Muscle of leg (tissue), 3 donors: ENCODE measurements at regions not wholly inside any gene's neighbourhood (a gene's known extent, or its start where the extent isn't known, plus 50 kb on each side); places are given as distances from the start of the nearest gene placed in this dataset.

ENCODE experiments used
- DNase-seq: peaks from one replicate; pipeline ENCODE4 v3.0.0; 2013
- H3K27ac ChIP-seq: one replicate; pipeline ENCODE4 v1.5.1; 2013; ENCODE audit warnings: mild to moderate bottlenecking, low read length, control low read depth
- H3K27me3 ChIP-seq: one replicate; pipeline ENCODE4 v1.6.1; 2013; ENCODE audit warnings: low read length; ENCODE audit not compliant: control insufficient read depth, insufficient read depth
- H3K36me3 ChIP-seq: one replicate; pipeline ENCODE4 v1.6.1; 2013; ENCODE audit warnings: low read length; ENCODE audit not compliant: control insufficient read depth, insufficient read depth
- H3K4me1 ChIP-seq: one replicate; pipeline ENCODE4 v1.6.1; 2013; ENCODE audit warnings: low read length; ENCODE audit not compliant: control insufficient read depth, insufficient read depth
- H3K4me3 ChIP-seq: one replicate; pipeline ENCODE4 v1.5.1; 2013; ENCODE audit warnings: low read length, control low read depth
- H3K9me3 ChIP-seq: replicated peaks from 2 replicates; pipeline ENCODE4 v1.6.1; 2013; ENCODE audit warnings: low read depth, low read length; ENCODE audit not compliant: control insufficient read depth
- WGBS: methylation state at CpG from one replicate; pipeline ENCODE4 v1.1.5; 2013; ENCODE audit warnings: missing lambda C conversion rate; ENCODE audit not compliant: insufficient coverage; 5-methylcytosine and 5-hydroxymethylcytosine counted together

DNA sequence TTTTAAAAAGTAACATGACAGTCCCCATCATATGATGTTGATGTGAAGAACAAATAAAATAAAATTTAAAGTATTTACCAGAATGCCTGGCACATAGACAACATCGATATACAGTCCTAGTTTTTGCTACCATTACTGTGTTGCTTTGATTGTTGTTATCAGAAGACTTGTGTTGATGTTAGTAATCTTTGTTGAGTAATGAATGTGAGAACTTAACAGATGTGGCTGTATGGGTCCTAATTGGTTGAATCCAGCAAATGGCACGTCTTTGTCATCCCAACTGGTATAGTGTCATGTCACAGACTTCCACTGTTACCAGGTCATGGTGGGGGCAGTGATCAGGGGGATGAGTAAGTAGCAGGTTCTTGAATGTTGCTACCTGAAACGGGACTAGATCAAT lies 1151.4 kb upstream of the CDH8 start:
- WGBS: no CpG with 5 or more reads among the region's 3 CpGs
- H3K9me3 ChIP-seq: no peaks in the 10 kb centered on the region
- no peaks in the 10 kb centered on the region for H3K4me1 ChIP-seq
- DNase-seq: no peak
- no peaks in the 10 kb centered on the region for H3K27me3 ChIP-seq
- H3K36me3 ChIP-seq: no peaks in the 10 kb centered on the region
- H3K27ac ChIP-seq: no peak overlapping the region
- no peak overlapping the region for H3K4me3 ChIP-seq

DNA sequence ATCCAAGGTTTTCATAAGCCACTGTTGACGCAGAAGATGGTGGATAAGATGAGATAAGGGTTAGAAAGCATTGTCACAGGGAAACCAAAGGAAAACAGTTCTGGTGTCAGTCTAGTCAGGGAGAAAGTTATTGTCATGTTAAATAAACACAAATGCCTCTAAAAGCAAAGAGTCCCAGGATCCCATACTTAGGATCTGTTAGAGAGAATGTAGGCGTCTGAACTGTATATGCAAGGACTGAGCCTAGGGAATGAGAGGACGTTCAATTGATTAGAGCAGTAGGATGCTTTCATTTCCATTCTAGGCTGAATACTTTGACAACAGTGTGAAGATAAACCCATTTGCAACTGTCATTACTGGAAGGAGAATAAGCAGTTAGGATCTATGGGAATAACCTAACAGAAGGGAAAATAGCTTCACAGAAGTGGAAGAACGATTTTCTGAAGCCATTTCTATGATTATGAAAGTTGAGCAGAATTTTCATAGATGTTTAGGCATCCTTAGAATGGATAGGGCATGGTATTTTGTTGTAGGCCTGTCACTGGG lies 1149.1 kb upstream of the CDH8 start:
- DNase-seq: no peak
- Histone ChIP-seq H3K27ac (no peak overlapping the region), H3K4me3 (no peak overlapping the region), H3K27me3 (no peaks in the 10 kb centered on the region), H3K36me3 (no peaks in the 10 kb centered on the region), H3K9me3 (no peaks in the 10 kb centered on the region), H3K4me1 (no peaks in the 10 kb centered on the region)
- 62% methylated on average over 3 of the region's 4 CpGs for WGBS

DNA sequence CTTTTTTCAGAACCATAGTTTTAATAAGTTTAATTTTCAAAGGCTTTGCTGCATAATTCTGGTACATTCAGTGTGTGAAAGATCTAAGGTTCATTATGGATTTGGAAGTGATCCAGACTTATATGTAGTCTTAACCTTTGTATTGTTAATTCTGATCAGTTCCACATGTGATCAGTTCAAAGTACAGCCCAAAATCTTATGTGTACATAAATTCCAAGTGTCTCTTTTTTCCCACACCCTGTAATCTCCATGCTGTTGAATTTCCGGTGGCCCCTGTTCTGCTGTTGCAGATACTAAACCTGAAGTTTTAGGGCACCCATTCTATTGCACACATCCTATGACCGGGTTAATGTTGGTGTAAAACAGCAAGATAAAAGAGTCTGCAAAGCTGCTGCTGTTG lies 1147.5 kb upstream of the CDH8 start:
- Histone ChIP-seq H3K27ac (no peak overlapping the region), H3K27me3 (no peaks in the 10 kb centered on the region), H3K9me3 (no peaks in the 10 kb centered on the region), H3K4me3 (no peak overlapping the region), H3K4me1 (no peaks in the 10 kb centered on the region), H3K36me3 (no peaks in the 10 kb centered on the region)
- WGBS: no CpG with 5 or more reads among the region's 2 CpGs
- DNase-seq: no peak

DNA sequence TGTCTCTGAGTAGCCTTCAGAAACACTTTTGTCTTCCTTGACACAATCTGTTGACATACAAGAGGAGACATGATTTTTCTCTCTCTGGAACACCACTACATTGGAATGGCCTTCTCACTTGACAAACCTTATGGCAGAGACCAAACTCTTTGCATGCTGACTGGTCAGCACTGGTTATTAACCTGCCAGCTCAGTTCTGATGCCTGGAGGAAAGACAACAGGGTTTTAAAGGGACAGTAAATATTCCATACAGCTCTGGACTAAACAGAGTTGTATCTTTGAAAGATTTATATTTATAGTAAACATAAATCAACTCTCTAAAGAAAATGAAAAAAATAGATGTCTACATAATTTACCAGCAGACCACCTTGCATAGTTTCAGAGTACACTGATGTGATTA lies 1139.1 kb upstream of the CDH8 start:
- Histone ChIP-seq H3K36me3 (no peaks in the 10 kb centered on the region), H3K4me3 (no peak overlapping the region), H3K9me3 (no peaks in the 10 kb centered on the region), H3K27me3 (no peaks in the 10 kb centered on the region), H3K4me1 (no peaks in the 10 kb centered on the region), H3K27ac (no peak overlapping the region)
- no peak for DNase-seq

DNA sequence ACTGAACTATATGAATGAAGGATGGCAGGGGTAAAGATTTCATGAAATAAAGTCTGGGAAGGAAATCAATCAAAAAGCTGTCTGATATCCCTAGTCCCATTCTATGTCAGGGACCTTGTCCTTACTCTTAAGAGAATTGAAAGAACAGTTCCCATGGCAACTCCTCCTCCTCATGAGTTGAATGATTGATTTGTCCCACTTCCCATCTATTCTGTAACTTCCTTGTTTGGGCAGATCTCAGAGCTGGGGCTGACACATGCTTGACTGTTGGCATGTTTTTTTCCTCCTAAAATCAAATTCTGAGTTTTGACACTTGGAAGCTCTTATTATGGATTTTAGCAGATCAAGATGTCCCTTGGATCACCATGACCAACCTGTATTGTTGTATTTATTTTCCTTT lies 1138.6 kb upstream of the CDH8 start:
- no peaks in the 10 kb centered on the region for H3K9me3 ChIP-seq
- no peaks in the 10 kb centered on the region for H3K27me3 ChIP-seq
- no peak for DNase-seq
- no peaks in the 10 kb centered on the region for H3K36me3 ChIP-seq
- no peak overlapping the region for H3K4me3 ChIP-seq
- no peak overlapping the region for H3K27ac ChIP-seq
- no peaks in the 10 kb centered on the region for H3K4me1 ChIP-seq

DNA sequence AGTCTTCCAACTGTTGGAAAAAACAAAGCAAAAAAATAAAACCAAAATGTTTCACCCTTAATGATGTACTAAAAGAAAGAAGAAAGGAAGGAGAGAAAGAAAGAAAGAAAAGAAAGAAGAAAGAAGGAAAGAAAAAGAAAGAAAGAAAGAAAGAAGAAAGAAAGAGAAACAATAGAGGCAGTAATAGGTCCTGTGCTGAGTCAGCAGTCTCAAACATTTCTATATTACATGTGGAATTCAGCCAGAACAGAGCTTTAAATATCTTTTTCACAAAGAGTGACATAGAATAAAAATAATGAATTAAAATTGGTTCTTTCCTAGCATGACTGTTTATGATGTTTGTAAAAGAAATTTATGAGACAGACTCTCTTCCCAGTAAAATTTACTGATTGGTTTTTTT lies 1135.3 kb upstream of the CDH8 start:
- H3K27me3 ChIP-seq: no peaks in the 10 kb centered on the region
- H3K27ac ChIP-seq: no peak overlapping the region
- H3K4me3 ChIP-seq: no peak overlapping the region
- H3K36me3 ChIP-seq: no peaks in the 10 kb centered on the region
- no peaks in the 10 kb centered on the region for H3K9me3 ChIP-seq
- H3K4me1 ChIP-seq: no peaks in the 10 kb centered on the region
- DNase-seq: no peak

DNA sequence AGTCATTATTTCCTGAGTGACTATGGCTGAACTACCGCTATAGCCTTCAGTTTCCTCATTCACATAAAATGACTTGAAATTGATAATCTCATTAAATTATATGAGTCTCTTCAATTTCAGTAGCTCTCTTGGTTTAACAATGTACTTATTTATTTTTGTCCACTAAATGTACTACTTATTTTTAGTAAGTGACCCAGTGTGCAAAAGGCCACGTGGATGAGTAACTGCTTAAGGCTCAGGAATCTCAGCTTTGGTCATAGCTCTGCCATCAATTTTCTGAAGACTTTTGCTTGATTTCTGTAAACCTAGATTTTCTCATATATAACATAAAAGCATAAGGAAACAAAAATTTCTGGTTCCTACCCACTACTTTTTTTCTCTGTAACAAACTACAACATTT lies 1132.9 kb upstream of the CDH8 start:
- no CpG with 5 or more reads among the region's 2 CpGs for WGBS
- Histone ChIP-seq H3K4me1 (no peaks in the 10 kb centered on the region), H3K9me3 (no peaks in the 10 kb centered on the region), H3K4me3 (no peak overlapping the region), H3K27me3 (no peaks in the 10 kb centered on the region), H3K36me3 (no peaks in the 10 kb centered on the region), H3K27ac (no peak overlapping the region)
- no peak for DNase-seq

DNA sequence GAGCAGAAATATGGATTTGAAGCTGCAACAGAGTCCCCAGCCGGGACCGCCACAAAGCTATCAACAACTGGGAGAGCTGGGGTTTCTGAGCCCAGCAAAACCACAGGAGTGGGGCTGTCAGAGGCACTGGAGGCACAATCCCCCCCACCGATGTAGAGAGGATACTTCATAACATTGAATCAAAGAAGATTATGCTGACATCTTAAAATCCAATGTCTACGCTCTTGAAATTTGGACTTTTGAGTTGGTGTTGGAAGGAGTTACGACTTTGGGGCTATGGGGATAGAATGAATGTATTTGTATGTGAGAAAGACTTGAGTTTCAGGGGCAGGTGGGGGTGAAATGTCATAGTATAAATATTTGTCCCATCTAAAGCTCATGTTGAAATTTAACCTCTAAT lies 1121.6 kb upstream of the CDH8 start:
- DNase-seq: no peak
- H3K36me3 ChIP-seq: no peaks in the 10 kb centered on the region
- no peak overlapping the region for H3K4me3 ChIP-seq
- H3K27me3 ChIP-seq: no peaks in the 10 kb centered on the region
- no peaks in the 10 kb centered on the region for H3K4me1 ChIP-seq
- H3K9me3 ChIP-seq: no peaks in the 10 kb centered on the region
- 100% methylated on average over 2 of the region's 5 CpGs for WGBS
- H3K27ac ChIP-seq: no peak overlapping the region

DNA sequence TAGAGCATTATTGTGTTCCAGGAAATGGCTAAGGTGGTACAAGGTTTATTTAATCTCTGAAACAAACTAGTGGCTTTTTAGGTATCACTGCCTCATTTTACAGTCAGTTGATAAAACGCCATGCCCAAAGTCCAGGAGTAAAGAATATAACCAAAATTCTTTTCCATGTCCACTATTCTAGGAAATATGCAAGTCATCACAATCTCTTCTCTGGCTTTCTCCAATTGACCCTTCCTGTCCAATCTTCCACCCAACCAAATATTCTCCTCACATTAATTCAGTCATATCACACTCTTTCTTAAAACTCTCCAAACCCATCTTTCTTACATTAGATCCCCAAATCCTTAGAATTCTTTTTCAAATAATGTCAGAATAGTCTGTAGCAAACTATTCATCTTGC lies 1110.0 kb upstream of the CDH8 start:
- H3K4me1 ChIP-seq: no peaks in the 10 kb centered on the region
- H3K27ac ChIP-seq: no peak overlapping the region
- H3K4me3 ChIP-seq: no peak overlapping the region
- H3K36me3 ChIP-seq: no peaks in the 10 kb centered on the region
- no peaks in the 10 kb centered on the region for H3K9me3 ChIP-seq
- H3K27me3 ChIP-seq: no peaks in the 10 kb centered on the region
- WGBS: no CpG with 5 or more reads among the region's 1 CpG
- no peak for DNase-seq

DNA sequence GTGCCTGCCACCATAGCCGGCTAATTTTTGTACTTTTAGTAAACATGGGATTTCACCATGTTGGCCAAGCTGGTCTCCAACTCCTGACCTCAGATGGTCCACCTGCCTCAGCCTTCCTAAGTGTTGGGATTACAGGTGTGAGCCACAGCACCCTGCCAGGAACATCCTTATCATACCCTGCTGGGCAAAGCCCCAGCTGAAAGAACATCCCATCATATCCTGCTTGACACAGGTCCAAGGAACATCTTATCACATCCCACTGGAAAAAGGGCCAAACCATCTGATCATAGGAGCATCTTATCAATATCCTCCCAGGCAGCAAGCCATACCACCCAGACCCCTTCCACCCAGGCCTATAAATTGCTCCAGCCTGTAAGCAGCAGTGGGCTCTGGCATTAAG lies 1109.2 kb upstream of the CDH8 start:
- no peaks in the 10 kb centered on the region for H3K4me1 ChIP-seq
- no peak overlapping the region for H3K4me3 ChIP-seq
- no peaks in the 10 kb centered on the region for H3K27me3 ChIP-seq
- H3K9me3 ChIP-seq: no peaks in the 10 kb centered on the region
- no peak overlapping the region for H3K27ac ChIP-seq
- DNase-seq: no peak
- no CpG with 5 or more reads among the region's 1 CpG for WGBS
- H3K36me3 ChIP-seq: no peaks in the 10 kb centered on the region

DNA sequence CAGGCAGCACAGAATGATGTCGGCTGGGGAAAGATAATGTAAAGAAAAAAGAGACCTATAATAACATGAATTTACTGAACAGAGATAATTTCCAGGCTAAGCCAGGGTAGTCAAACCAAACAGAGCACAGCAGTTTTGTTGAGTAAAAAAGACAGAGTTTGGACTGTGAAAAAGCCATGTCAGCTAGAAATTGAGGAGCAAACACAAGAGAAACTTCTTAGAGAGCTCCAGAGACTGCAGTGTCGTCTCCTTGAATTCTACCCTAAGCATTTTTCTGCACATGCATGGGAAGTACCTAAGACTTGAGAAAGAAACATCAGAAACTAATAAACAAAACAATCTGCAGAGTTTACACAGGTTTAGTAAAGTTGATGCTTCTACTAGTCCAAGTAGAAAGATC lies 1098.8 kb upstream of the CDH8 start:
- no peak for DNase-seq
- no peaks in the 10 kb centered on the region for H3K4me1 ChIP-seq
- no peaks in the 10 kb centered on the region for H3K27me3 ChIP-seq
- no peaks in the 10 kb centered on the region for H3K36me3 ChIP-seq
- H3K27ac ChIP-seq: no peak overlapping the region
- no peak overlapping the region for H3K4me3 ChIP-seq
- WGBS: no CpG with 5 or more reads among the region's 2 CpGs
- H3K9me3 ChIP-seq: no peaks in the 10 kb centered on the region
